D721Med (cell line): ENCODE measurements at regions not wholly inside any gene's neighbourhood (a gene's known extent, or its start where the extent isn't known, plus 50 kb on each side); places are given as distances from the start of the nearest gene placed in this dataset.

ENCODE experiments used
- DNase-seq: peaks from one replicate; pipeline ENCODE4 v3.0.0; 2011; ENCODE audit warnings: low spot score; ENCODE audit not compliant: insufficient read length
- FAIRE-seq: peaks from 2 replicates; lab custom pipeline; 2011; peaks lifted over from hg19 to GRCh38; lab: Jason Lieb, UNC
- CTCF ChIP-seq: IDR thresholded peaks from 2 replicates; pipeline ENCODE4 v1.5.1; 2012; ENCODE audit warnings: mild to moderate bottlenecking, control low read depth; ENCODE audit not compliant: insufficient read depth; ENCODE audit errors: missing control alignments

GRCh38 chr11:95429376-95429907, 198.4 kb upstream of the SESN3 start:
- no peak for DNase-seq
- no peak for TF ChIP-seq CTCF
- no peak for FAIRE-seq

GRCh38 chr11:95426823-95427462, 195.9 kb upstream of the SESN3 start:
- FAIRE-seq (no peak), DNase-seq (no peak)
- no peak for TF ChIP-seq CTCF

- DNase-seq = no peak
- no peak for TF ChIP-seq CTCF
- FAIRE-seq = no peak
Observed at GRCh38 chr11:95419915-95420314, 188.9 kb upstream of the SESN3 start.

GRCh38 chr11:95418916-95419315, 187.9 kb upstream of the SESN3 start:
- DNase-seq = no peak
- no peak for TF ChIP-seq CTCF
- no peak for FAIRE-seq

- FAIRE-seq (no peak), DNase-seq (no peak)
- TF ChIP-seq CTCF = no peak
Observed at GRCh38 chr11:95417832-95418231, 186.8 kb upstream of the SESN3 start.

GRCh38 chr11:95415837-95416304, 184.9 kb upstream of the SESN3 start:
- FAIRE-seq = no peak
- no peak for TF ChIP-seq CTCF
- no peak for DNase-seq

GRCh38 chr11:95414217-95414616, 183.2 kb upstream of the SESN3 start:
- FAIRE-seq = no peak
- TF ChIP-seq CTCF = no peak
- DNase-seq = no peak
